ENCODE measurements at regions not wholly inside any gene's neighbourhood (a gene's known extent, or its start where the extent isn't known, plus 50 kb on each side); places are given as distances from the start of the nearest gene placed in this dataset.

DNA sequence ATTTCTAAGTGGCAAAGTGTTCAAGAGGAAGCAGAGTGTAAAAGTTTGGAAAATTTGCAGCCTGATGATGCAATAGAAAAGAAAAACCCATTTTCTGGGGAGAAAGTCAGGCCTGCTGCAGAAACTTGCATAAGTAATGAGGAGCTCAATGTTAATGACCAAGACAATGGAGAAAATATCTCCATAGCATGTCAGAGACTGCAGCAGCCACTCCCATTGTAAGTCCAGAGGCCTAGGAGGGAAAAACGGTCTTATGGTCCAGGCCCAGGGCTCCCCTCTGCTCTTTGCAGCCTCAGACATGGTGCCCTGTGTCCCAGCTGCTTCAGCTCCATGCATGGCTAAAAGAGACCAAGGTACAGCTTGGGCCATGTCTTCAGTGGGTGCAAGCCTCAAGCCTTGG, 96.6 kb upstream of the GMNC start:
- TF ChIP-seq POLR2AphosphoS5 (IDR thresholded peaks at IDR 0.05; ENCODE audit: low read depth, low read length) (no peak), POLR2A (IDR thresholded peaks at IDR 0.05; ENCODE audit: low read depth, low read length) (no peak)

Data from GM12892 (cell line).